Cardiac muscle cell (in vitro differentiated cells and primary cell): ENCODE measurements at regions not wholly inside any gene's neighbourhood (a gene's known extent, or its start where the extent isn't known, plus 50 kb on each side); places are given as distances from the start of the nearest gene placed in this dataset.

Source experiments
- DNase-seq, 2 donors: peaks; one replicate each; pipeline versions ENCODE4 v3.0.0 to v3.0.0-alpha.2; 2010 to 2017; ENCODE audit warnings: low read depth in 1 of 2, low spot score in 1 of 2
- H3K27ac ChIP-seq: fragments of 200-600 bp; sonication (generic); 2 replicates; pipeline ENCODE4 v1.5.1; 2016
- H3K27me3 ChIP-seq: fragments of 200-600 bp; sonication (generic); 2 replicates; pipeline ENCODE4 v1.6.0; 2016; ENCODE audit warnings: control low read depth
- H3K36me3 ChIP-seq: fragments of 200-600 bp; sonication (generic); 2 replicates; pipeline ENCODE4 v1.5.1; 2016; ENCODE audit warnings: control low read depth
- H3K4me1 ChIP-seq: fragments of 200-600 bp; sonication (generic); 2 replicates; pipeline ENCODE4 v1.8.1; 2017; ENCODE audit warnings: low read depth, mild to moderate bottlenecking, mixed run types
- H3K4me3 ChIP-seq: fragments of 200-600 bp; sonication (generic); 2 replicates; pipeline ENCODE4 v1.5.1; 2016; ENCODE audit warnings: mild to moderate bottlenecking
- H3K9me3 ChIP-seq: fragments of 200-600 bp; sonication (generic); 2 replicates; pipeline ENCODE4 v1.5.1; 2017; ENCODE audit warnings: low read depth, mild to moderate bottlenecking, control low read depth
- TF ChIP-seq, protein P1 (sequence below): IDR thresholded peaks from 2 replicates; pipeline ENCODE4 v1.5.1; 2012; ENCODE audit warnings: low read depth, mild to moderate bottlenecking, low read length

DNA sequence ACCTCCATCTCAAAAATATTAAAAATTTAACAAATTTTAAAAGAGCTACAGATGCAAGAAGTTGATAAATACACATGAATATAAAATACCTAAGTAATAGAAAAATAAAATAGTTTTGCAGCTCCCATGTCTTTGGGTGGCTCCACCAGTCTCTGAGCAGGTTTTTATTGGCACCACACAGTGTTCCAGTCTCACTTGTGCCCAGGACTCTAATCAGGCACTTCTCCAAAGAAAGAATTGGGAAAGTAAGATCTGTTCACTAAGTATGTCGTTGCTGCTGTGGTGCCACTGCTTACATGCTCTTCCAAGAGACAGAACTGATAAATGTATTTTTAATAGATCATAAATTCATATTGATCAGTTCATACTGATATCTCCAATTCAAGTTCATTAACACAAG lies 92.5 kb upstream of the ABI3BP start:
- H3K36me3 ChIP-seq, result no peaks in the 10 kb centered on the region
- TF ChIP-seq, protein P1, sequence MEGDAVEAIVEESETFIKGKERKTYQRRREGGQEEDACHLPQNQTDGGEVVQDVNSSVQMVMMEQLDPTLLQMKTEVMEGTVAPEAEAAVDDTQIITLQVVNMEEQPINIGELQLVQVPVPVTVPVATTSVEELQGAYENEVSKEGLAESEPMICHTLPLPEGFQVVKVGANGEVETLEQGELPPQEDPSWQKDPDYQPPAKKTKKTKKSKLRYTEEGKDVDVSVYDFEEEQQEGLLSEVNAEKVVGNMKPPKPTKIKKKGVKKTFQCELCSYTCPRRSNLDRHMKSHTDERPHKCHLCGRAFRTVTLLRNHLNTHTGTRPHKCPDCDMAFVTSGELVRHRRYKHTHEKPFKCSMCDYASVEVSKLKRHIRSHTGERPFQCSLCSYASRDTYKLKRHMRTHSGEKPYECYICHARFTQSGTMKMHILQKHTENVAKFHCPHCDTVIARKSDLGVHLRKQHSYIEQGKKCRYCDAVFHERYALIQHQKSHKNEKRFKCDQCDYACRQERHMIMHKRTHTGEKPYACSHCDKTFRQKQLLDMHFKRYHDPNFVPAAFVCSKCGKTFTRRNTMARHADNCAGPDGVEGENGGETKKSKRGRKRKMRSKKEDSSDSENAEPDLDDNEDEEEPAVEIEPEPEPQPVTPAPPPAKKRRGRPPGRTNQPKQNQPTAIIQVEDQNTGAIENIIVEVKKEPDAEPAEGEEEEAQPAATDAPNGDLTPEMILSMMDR, result no peak
- no peak overlapping the region for H3K4me3 ChIP-seq
- H3K9me3 ChIP-seq, result no peaks in the 10 kb centered on the region
- no peaks in the 10 kb centered on the region for H3K4me1 ChIP-seq
- H3K27me3 ChIP-seq, result no peaks in the 10 kb centered on the region
- no peak overlapping the region for H3K27ac ChIP-seq
- no peak for DNase-seq

DNA sequence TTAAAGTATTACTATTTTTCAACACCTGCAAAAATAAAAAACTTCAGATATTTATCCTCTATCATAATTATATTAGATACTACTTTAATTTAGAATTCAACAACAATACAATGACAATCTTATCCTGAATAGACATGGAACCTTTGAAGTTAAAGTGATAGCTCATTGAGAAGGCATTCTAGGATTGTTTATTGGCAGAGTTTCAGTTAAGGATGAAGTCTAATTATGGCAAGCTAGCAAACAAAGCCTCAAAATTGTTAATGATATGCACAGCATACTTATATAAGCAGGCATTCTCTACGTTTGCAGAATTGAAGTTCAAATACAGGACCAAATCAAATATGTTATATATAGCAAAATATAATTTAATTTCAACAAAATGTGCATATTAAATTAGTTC lies 91.2 kb upstream of the ABI3BP start:
- no peak for DNase-seq
- H3K36me3 ChIP-seq, result no peaks in the 10 kb centered on the region
- H3K27me3 ChIP-seq, result no peaks in the 10 kb centered on the region
- no peak overlapping the region for H3K27ac ChIP-seq
- H3K4me3 ChIP-seq, result no peak overlapping the region
- no peaks in the 10 kb centered on the region for H3K9me3 ChIP-seq
- TF ChIP-seq, protein P1, result no peak
- H3K4me1 ChIP-seq, result no peaks in the 10 kb centered on the region

DNA sequence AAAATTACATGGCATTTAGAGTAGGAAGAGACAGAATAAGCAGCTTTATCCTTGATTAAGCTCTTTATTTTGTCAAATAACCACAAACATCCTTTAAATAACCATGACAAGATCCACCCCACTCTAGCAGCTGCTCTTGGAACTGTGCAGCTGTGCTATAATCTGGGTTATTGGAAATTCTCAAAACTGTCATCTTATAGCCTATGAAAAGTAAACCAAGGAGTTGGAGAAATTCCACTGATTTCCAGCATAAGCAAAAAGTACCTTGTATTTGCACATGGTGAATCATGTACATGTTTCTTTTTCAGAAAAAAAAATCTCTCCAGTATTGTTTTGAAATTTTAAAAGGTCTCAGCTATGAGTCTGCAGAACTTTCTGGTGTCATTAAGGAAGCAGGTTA lies 88.8 kb upstream of the ABI3BP start:
- no peak for DNase-seq
- H3K4me1 ChIP-seq, result no peaks in the 10 kb centered on the region
- no peaks in the 10 kb centered on the region for H3K27me3 ChIP-seq
- no peaks in the 10 kb centered on the region for H3K9me3 ChIP-seq
- H3K27ac ChIP-seq, result no peak overlapping the region
- no peak overlapping the region for H3K4me3 ChIP-seq
- TF ChIP-seq, protein P1, result no peak
- no peaks in the 10 kb centered on the region for H3K36me3 ChIP-seq

DNA sequence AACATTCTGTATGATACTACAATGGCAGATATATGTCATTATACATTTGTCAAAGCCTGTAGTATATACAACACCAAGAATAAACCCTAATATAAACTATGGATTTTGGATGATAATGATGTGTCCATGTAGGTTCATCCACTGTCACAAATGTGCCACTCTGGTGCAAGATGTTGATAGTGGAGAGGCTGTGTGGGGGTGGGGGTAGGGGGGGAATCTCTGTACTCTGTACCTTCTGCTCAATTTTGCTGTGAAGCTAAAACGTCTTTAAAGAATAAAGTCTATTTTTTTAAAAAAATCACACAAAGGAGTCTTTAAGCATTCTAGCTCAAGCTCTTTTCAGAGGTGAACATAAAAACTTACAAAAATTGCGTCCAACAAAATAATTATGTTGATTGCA lies 88.2 kb upstream of the ABI3BP start:
- H3K4me3 ChIP-seq, result no peak overlapping the region
- H3K9me3 ChIP-seq, result no peaks in the 10 kb centered on the region
- no peaks in the 10 kb centered on the region for H3K36me3 ChIP-seq
- TF ChIP-seq, protein P1, result no peak
- no peak overlapping the region for H3K27ac ChIP-seq
- no peaks in the 10 kb centered on the region for H3K27me3 ChIP-seq
- H3K4me1 ChIP-seq, result no peaks in the 10 kb centered on the region
- no peak for DNase-seq

DNA sequence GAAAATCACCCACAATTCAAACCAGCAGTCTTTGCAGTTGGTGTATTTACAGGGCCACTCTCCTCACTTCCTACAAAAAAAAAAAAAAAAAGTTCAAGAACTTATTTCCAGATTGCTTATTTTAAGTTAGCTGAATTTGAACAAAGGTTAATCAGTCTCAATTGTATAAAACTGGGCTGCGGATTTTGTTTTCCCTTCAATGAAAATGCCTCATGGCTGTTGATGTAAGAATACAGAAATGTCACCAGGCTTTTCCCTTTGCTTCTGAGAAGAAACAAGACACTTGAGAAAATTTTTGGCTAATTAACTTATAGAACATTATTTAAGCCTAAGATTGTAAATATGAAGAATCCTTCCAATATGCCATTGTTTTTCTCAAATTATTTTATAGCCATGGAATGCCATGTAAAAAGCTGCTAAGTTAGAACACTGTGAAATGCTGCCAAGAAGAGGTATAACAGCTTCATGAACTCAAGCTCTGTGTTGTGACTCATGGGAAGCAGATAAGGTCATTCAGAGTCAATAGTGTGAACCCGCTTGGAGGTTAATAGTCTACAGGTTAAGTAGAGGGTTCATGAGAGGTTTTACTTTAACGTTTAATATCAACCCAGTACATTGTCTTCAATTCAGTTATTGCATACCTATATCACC lies 84.3 kb upstream of the ABI3BP start:
- peak in 1 of 2 donors; percentile 62 for DNase-seq
- no peaks in the 10 kb centered on the region for H3K4me1 ChIP-seq
- TF ChIP-seq, protein P1, result no peak

DNA sequence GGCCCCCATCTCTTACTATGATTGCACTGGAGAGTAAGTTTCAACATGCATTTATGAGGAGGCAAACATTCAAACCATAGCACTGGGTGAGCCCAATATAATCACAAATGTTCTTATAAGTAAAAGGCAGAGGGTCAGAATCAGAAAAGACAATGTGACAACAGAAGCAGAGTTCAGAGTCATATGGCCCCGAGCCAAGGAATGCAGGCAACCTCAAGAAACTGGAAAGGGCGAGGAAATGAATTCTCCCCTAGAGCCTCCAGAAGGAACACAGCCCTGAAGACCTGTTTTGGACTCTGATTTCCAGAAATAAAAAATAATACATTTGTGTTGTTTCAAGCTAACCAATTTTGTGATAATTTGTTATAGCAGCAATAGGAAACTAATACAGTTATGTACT lies 81.3 kb upstream of the ABI3BP start:
- peak in 1 of 2 donors; percentile 49 for DNase-seq
- Histone ChIP-seq H3K27ac (no peak overlapping the region), H3K4me3 (no peak overlapping the region), H3K4me1 (no peaks in the 10 kb centered on the region), H3K9me3 (no peaks in the 10 kb centered on the region), H3K27me3 (no peaks in the 10 kb centered on the region), H3K36me3 (no peaks in the 10 kb centered on the region)
- TF ChIP-seq, protein P1, result no peak

More for the DNA sequence above, 84.3 kb upstream of the ABI3BP start:
- no peak overlapping the region for H3K4me3 ChIP-seq
- H3K27me3 ChIP-seq, result no peaks in the 10 kb centered on the region
- H3K36me3 ChIP-seq, result no peaks in the 10 kb centered on the region
- H3K27ac ChIP-seq, result no peak overlapping the region
- no peaks in the 10 kb centered on the region for H3K9me3 ChIP-seq
